HG03196 (cell line): ENCODE measurements at regions not wholly inside any gene's neighbourhood (a gene's known extent, or its start where the extent isn't known, plus 50 kb on each side); places are given as distances from the start of the nearest gene placed in this dataset.

Source experiments
- ATAC-seq: cut with Tn5 transposase; IDR thresholded peaks from one replicate; pipeline ENCODE4 v1.9.1; 2021; ENCODE audit not compliant: unreplicated experiment

DNA sequence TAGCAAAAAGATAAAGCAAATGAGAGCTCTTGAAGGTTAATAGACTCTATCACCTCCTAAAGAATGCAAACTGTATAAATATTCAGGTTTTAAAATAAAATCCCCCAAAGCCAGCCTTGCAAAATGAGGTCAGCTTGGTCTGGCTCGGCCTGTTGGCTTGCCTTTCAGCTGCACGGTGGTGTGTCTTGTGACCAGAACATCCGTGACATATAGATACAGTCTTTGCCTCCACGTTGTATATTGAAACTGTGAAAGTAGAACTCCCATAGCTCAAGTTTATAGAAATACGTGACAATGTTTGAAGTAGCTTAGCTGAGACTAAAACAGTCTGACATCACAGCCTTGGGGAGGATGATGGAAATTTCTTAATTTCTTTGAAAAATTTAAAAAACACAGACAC lies 236.6 kb upstream of the MYOCD start:
- no peak for ATAC-seq

DNA sequence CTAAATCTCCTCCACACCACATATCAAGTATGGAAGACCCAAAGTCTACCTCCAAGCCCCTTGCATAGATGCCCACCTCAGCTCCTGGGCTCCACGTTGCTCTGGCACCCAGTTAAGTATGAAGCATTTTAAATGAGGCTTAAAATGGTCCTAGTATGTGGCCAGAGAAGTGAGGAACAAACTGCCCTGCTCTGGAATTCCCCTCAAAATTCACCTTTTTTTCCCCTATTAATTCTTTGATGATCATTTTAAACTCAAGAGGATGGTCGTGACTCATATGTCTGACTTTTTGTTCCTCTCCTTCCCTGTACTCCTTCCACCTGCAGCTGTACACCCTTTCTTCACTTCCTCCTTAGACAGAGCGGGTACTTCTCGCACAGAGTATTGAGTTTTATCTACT lies 234.5 kb upstream of the MYOCD start:
- ATAC-seq: peak; percentile 80

DNA sequence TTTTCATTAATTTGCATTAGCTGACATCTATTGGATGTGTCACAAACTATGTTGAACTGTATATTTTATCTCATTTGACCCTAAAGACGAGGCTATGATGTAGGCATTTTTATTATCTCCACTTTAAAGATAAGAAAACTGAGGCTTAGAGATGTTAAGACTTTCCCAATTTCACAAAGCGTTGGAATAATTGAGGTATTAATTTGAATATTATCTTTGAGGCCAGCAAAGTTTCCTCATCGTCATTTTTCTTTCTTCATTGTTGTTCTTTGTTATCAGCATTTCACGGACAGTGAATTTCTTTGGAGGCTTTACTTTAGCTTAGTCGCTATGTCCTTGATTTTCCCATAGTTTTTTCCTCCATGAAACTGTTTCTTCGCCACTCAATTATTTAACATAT lies 227.5 kb upstream of the MYOCD start:
- ATAC-seq: no peak

DNA sequence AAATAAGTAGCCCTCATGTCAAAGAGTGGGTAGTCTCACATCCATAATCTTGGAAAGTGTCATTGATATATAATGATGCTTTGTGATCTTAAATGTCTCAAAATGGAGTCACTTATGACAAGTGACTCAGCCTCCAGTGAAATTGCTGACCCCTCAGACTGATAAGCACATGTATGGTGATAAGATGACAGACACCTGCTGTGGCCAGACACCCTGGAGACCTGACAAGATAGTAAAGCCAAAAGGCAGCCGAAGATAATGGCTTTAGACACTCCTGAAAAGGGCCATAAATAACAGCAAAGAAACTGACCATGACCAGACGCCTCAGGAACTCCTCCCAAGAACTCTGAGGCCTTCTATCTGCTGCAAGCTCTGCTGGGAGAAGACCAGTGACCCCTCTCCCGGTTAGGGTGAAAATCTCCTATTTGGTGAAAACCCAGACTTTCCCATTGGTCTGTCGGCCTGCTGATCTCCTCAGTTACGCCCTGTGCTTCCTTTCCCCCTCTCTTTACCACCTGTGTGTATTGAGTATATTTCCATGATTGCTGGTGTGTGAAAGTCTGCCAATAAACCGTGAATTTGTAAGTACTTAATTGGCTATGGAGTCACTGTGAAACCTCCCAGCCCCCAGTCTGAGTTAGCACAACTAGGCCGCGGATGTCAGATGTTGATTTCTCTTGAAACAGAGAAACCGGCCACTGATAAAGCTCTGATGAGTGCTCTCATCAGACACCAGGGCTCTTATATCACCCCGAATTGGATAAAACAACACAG lies 226.7 kb upstream of the MYOCD start:
- ATAC-seq: no peak

DNA sequence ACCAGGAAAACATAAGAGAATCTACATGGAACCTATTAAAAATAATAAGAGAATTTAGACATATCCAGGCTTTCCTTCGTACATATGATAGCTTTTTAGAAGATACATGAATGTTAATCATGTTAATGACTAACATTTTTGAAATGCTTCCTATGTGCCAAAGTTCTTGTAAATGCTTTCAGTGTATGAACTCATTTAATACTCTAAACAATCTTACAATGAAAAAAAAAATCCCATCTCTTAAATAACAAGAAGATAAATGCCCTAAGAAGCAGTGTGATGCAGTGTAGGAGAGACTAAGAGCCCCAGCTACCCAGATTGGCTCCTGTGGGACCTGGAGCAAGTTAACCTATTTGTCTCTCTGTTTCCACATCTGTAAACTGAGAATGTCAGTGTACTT lies 220.4 kb upstream of the MYOCD start:
- no peak for ATAC-seq

DNA sequence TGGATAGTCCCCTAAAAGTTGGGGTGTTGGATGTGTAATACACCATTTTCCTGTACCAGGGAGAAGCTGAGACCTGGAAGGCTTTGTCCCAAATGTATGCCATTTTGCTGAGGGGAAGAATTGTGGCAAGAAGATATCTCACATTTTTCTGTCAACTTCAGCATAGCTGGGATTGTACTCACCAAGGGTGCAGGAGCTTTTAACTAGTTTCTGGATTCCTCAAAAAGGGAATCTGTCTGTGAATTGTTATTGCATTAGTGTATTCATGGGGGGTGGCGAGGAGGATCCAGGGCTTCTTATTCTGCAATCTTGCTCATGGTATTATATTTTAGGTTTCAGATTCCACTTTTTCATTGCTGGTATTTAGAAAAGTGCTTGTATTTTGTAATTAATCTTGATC lies 208.2 kb upstream of the MYOCD start:
- no peak for ATAC-seq

DNA sequence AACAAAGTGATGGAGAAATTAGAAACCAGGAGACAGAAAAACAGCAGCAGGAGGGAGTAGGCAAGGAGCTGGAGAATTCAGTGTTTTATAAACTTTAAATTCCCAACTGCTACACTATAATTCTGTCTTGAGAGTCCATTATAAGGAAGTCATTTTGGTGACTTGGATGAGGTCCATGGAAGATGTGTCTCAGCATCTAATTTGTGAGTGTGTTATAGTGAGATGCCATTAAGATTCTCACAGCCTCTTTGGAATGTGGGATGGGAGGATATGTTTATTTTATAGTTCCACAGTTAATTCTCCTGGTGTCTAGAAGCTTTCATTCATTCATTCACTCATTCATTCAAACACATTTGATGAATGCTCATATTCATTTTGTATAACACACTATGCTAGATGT lies 206.0 kb upstream of the MYOCD start:
- no peak for ATAC-seq

DNA sequence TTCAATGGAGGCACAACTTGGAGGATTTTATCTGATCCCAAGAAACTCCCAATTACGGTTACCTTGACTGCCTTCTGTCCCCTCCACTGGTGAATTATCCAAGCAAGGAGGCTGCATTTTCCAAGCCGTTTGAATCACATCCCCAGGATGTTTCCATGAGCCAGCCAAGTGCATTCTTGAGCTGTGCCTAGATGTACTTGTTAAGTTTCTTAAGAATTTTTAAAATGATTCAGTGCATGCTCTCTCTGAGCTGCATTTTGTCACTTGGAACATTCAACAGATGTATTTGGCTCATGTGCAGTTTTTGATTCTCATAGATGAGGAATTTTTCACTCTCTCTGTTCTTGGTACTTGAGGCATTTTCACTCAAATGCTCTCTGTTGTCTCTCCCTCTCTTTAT lies 202.6 kb upstream of the MYOCD start:
- no peak for ATAC-seq

DNA sequence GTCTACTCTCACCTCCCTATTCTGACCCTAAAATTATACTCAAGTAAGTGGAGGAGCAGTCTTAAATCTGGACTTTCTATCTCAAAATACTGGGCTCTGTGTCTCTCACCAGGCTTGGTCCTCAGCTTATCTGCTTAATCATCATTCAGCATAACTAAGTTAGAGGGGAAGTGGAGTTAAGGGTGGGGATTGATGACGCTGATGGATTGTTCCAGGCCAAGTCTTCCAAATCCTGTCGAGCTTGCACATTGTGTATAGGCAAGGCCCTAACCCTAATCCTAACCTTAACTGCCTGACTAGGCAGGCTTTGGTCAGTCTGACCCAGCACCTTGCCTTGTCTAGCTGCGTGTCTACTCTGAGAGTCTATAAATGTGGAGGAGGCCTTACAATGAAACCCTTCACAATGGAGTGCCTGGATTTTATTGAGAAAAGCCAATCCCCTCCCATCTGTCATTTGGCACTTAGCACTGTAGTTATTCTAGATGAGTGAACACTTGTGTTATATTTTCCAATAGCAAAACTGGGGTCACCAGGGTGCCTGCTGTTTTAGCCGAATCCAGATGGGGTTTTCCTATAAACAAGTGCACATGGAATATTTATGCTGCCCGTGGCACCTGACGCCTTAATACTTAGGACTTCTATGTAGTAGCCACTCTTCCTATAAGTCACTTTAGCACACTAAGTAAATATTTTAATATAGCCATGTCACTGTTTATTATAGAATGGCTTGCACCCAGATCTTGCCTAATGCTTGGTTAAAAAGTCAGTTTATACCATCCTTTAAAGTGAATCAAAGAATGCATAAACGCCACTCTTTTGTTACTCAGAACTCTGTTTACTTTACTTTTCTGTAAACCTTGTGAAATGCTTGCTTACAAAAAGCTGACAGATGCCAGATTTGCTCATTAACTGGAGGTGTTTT lies 193.2 kb upstream of the MYOCD start:
- ATAC-seq: no peak

DNA sequence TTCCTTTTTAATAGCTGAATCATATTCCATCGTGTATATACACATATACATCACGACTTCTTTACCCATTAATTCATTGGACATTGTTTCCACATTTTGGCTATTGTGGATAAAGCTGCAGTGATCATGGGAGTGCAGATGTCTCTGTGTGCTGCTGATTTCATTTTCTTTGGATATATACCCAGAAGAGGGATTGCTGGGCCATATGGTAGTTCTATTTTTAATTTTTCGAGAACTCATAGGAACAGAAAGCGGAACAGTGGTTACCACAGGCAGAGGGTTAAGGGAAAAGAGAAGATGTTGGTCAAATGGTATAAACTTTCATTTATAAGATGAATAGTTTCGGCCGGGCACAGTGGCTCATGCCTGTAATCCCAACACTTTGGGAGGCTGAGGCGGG lies 187.4 kb upstream of the MYOCD start:
- ATAC-seq: no peak

DNA sequence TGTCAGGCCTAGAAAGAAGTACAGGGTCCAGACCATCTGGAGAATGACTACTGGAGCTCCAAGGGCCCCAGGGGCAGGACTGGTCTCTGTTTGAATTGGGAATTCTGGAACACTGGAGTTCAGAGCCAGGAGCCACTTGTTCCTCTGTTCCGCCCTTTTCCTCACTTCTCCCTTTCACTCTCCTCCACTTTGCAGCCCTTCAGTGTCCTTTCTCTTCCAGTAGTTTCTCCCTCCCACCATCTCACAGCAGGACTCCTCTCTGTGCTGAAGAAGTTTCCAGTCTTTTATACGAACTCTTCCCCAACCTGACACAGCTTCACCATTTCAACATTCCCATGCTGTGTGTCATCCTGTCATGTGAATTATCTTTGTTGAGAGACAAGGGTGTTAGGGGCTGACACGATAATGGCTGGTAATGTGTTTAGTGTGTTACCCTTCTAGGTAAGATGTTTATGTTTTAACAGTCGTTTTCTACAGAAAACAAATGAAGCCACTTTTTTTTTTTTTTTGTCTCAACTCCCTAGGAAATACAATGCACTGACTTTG lies 180.3 kb upstream of the MYOCD start:
- ATAC-seq: no peak

DNA sequence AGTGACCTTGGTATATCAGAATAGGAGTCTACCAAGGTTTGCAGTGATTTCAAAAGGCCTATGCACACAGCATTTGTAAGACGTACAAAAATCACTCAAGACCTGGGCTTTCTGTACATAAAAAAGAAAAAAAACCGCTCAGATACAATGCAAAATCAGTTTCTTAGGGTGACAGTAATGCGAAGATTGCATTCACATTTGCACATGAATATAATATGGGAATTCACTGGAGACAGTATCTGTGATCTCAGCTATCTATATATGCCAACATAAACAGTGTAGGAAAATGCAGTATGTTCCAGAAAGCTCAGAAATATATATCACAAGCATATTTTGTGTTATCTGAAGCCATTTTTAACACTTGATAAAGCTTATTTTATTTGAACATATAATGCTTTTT lies 176.4 kb upstream of the MYOCD start:
- ATAC-seq: no peak

DNA sequence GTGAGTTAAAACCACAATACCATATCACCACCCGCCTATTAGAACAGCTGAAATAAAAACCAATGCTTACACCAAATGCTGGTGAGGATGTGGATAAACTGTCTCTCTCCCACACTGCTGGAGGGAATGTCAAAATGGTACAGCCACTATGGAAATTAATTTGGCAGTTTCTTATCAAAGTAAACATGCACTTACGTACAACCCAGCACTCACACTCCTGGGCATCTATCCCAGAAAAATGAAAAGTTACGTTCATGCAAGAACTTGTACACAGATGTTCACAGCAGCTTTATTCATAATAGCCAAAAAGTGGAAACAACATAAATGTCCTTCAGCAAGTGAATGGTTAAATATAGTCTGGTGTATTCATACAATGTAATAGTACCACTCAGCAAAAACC lies 173.2 kb upstream of the MYOCD start:
- no peak for ATAC-seq

DNA sequence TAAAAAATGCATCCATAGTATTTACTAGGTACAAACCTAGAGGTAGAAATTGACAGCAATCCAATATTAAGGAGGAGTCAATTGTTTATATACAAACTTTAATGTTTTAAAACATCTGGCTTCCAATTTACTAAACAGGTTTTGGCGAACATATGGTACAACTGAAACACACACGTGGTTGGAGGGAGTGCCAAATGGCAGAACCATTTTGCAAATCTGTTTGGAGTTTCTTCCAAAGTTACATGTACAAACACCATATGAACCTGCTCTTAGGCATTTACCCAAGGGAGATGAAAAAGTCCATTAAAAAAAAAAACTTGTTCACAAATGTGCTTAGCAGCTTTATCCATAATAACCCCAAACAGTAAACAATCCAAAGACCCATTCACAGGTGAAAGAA lies 159.8 kb upstream of the MYOCD start:
- no peak for ATAC-seq

DNA sequence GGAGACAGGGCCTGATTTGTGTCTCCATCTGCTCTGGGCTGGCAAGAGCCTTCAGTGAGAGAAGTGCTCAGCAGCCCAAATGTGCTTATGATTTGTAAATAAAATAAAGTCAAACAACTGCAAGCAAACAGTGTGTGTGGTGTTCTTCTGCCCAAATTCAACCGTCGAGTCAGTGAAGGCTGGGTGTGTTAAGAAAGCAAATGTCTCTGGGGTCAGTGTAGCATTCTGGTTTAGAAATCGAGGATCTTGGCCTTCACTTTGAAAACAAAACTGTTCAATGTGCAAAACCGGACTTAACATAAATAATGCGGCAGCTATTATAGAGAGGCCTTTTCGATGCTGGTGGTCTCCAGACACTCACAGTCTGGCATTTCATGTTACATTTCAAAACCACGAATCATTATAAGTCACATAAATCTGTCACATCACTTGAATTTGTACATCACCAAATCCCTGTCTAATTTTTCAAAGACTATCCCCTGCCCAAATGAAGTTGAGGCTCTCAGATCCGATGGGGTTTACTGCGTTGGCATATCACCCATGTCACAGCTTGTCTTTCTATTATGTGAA lies 158.6 kb upstream of the MYOCD start:
- ATAC-seq: no peak

DNA sequence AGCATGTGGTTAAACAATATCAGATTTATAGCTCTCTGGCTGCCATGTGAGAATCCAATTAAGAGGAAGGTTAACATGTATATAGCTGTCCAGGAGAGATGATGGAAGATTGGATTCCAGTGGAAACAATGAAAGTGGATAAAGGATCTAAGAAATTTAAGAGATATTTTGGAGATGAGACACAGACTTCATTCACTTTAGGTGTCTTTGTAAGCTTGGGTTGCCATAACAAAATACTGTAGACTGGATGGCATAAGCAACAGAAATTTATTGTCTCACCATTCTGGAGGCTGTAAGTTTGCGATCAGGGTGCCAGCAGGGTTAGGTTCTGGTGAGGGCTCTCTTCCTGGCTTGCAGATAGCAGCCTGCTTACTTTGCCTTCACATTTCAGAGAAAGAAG lies 155.9 kb upstream of the MYOCD start:
- ATAC-seq: no peak

DNA sequence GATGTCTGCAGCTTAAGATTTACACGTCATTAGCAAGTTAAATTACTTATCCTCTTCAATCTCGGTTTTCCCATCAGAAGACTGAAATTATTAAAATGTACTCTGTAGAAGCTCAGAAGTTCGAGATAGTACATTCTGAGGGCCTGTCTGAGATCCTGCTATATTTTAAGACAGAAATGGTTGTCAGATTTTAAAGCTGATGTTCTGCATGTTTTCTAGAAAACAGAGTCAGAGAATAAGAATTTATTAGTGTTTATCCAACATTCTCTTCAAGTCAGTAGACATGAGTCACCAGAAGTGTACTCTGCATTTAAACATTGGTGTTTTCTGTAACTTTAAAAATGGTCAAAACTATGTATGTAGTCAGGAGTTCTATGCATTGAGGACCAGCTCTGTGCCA lies 155.2 kb upstream of the MYOCD start:
- ATAC-seq: no peak

DNA sequence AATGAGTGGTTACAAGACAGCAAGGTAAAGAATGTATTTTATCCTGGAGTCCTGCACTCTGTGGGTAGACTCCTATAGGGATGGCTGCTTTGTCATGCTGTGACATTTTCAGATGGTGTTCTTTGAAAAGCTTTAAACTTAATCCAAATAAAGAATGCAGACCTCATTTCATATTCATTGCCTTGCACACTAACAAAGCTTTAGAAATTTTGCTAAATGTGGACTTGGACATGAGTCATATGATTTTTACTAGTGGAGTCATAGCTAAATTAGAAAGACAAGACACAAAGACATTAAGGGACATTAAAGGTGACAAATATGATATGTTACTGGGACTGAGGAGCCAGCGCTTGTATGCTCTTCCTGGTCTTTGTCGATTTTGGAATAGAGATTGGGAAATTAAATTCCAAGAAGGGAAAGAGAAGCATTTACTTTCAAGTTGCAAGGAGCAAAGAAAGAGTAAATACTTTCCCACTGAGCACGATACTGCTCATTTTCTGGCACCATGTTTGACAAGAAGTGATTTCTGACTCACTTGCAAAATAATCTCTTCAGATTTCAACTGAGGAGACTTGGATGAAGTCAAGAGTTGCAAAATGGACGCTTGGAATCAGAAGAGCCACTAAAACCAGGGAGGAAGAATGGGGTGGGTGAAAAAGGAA lies 152.9 kb upstream of the MYOCD start:
- no peak for ATAC-seq

DNA sequence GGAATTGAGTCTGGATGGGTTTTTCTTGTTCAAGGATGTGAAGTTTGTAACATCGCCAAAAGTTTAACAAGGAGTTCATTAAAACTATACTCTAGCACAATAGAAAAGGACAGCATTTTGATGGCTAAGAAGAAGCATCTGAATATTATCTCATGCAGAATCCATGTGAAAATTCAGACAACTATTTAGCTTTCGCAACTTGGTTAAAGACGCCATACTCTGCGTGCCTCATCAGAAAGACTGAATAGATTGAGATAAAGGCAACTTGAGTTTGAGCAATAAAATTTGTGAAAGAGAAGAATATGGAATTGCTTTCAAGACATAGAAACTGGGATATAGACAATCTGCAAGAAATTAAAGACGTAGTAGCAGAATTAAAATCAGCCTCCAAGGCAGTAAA lies 151.1 kb upstream of the MYOCD start:
- no peak for ATAC-seq

DNA sequence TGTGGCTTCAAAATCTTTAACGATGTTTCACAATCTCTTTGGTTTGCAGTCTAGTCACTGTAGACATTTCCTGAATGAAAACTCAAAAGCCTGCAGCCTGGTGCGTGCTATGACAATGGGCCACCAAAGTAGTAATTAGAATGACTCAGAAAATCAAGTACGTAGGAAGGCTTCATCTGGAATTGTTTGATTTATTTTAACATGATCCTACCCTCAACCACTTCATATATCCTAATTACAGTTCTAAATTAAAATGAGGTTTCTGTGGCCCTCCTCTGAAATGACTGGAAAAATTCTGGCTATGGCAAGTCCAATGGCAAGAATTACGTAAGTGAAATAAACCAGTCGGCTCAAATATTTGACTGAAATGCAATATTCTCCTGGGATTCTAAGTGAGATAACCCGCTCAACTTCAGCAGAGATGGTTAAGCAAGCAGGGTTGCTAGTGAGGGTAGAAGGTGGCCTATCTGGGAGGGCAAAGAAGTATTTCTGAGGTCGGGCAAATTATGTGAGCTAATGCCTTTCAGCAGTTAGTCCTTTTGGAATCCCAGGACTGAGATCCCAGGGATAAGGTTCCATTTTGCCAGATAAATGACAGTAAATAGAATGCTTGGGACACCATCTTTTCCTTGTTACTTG lies 145.6 kb upstream of the MYOCD start:
- ATAC-seq: no peak

DNA sequence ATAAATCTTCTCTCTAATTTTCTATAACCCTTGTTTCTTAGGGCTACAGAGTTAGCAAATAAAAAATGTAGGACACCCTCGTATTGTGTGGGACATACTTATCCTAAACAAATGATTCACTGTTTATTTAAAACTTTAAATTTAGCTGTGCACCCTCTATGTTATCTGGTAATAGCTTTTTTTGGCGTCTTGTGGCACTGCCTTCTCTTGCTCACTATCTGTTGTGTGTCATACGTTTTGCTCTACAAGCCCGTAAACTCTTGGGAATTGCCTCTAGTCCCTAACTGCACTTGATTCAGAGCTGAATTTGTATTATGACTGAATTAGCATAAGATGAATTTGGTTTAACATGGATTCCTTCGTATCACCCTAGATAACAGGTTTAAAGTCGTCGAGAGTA lies 144.3 kb upstream of the MYOCD start:
- no peak for ATAC-seq
